ENCODE measurements at regions not wholly inside any gene's neighbourhood (a gene's known extent, or its start where the extent isn't known, plus 50 kb on each side); places are given as distances from the start of the nearest gene placed in this dataset.

DNA sequence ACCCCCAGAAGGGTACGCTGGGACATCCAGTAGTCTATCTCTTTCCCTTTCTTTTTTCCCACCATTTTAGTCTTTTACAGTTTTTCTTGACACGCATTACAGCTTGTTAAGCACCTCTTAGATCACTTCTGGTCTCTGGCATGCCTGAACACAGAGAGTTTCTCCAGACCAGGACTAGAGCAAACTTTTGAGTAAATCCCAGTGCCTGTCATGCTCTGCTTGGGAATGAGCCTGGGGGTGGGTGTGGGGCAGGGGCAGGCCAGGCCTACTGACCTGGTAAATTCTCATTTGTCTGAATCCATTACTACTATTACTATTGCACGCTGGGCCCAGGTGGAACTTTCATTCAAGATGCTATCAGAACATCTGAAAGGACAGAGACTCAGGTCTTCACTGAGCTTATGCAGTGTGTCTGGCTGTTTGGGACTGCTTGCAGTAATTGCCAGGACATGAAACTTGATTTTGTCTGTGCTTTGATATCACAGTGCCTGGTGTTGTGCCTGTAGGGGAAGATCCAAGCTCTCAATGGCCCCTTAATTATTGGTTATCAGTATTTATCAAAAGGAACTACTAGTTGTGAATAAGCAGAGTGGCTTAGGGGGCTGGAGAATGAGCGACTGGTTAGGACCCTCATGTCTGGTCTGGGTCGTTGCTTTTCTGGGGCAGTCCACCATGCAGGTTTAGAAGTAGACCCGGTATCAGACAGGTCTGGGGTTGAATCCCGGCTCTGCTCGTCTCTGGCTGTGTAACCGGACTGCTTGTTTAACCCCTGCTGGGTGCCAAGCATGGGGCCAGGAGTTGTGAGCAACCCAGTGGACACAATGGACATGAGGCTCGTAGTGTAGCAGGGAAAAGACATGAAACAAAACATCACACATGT is 196.1 kb upstream of the TLE3 start:
- DNase-seq, result no peak

DNA sequence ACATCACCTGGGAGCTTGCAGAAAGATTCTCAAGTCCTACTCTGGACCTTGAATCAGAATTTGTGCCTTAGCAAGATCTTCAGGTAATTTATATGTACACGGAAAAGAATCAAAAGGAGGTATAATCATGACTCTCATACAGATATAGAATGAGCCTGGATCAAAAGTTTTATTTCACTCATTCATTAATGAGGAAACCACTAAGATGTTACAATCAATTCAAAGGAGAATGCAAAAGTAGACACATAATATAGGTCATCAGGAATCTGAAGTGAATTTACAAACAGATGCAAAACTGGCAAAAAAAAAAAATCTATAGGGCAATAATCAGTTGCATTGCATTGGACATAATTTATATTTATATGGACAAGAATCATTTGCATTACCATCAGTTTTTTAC is 195.4 kb upstream of the TLE3 start:
- no peak for DNase-seq

DNA sequence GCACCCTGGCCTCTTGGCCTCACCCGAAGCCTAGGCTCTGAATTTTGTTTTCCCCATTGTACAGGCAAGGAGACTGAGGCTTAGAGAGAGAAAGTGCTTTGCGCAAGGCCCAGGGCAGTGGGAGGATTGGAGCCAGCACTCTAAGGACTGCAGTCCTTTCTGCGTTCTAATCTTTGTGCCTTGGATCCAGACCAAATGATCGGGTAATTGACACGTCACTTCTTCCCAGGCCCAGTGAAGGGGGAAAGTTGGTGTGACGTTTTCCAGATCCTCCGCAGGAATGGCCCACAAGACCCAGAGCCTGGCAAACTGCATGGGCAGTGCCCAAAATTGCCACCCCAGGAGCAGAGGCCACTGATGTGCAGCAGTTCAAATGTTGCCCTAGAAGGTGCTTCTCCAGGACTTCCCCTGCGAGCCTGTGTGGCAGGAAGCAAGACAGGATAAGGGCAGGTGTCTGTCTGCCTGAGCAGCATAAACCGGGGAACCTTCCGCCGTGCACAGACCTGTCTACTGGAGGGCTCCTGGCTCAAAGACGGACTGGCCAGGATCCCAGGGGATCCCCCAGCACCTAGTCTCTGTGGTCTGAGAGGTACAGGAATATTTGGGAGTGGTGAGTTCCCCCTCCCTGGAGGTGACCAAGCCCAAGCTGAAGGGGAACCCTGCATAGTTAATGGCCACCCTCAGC is 194.5 kb upstream of the TLE3 start:
- DNase-seq, result no peak

DNA sequence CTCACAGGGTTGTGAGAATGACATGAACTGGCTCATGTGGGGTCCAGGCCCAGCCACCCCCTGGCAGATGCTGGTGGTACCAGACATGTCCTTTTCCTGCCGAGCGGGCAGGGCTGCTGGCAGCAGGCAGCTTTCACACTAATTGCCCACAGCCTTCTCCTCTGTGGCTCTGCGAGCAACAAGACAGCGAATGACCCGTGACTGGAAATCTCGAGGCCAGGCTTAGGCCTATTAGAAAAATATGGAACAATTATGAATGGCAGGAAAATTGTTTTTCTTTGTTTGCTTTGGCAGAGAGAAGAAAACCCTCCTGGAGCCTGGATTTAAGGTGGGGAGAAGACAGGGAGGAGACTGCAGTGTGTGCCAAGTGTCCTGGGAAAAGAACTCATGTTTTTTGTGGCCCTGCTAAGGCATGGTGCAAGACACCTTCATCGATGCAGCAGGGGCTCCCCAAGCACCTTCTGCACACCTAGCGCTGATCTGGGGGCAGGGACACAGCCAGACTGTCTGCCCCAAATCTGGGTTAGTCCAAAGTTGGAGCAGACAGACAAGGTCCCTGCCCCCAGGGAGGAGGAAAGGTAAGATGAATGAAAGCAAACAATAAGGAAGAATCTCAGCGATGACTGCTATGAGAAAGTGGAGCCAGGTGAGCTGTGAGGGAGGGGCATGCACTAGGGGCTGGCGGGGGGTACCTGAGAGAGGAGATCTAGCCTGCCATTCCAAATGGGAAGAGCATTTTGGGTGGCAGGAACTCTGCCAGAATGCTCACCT is 193.8 kb upstream of the TLE3 start:
- DNase-seq, result no peak

DNA sequence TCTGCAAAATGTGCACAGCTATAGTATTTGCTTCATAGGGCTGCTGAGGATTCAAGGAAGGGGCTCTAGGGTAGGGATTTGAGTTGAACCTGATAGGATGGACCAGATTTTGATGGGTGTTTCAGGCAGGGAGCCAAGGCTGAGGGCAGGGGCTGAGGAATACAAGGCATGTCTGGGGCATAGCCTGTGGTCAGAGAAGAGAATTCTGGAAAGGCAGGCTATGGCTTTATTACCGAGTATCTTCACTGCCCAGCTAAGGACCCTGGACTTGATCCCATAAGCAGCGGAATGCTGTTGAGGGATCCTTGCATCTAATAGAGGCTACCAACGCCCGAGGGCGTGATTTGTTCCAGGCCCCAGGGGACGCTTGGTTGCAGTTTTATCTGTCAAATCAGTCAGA is 193.0 kb upstream of the TLE3 start:
- DNase-seq, result no peak

DNA sequence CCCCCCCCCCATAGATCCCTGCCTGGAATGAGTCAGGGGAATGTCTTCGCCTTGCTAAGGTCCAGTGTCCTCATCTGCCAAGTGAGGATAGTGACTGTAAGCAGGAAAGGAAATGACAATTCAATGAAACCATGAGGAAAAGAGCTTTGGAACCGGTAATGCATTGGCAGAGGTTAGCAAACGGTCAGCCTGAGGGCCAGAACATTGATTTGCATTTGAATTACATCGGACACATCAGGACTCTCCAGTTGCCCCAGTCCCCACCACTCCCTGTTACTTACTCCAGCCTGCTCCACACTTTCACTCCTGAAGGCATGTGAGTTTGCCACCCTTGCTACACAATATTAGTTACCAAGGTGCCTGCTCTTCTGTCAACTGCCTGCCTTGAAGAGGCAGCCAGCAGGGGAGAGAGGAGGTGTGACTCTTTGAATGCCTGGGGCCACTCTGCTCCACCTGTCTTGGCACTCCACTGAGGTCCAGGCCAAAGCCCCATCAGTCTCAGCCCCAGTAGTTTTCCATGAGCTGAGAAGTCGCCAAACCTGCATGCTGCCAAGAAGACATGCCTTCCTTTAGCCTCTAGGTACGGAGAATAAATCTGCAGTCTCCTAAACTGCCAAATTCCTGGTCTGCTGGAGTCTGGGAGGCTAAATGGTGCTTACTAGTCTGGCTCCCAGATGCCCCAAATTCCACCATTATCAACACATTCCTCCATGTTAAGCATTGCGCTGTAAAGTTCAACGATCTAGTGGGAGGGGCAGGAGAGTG is 191.7 kb upstream of the TLE3 start:
- DNase-seq, result no peak

DNA sequence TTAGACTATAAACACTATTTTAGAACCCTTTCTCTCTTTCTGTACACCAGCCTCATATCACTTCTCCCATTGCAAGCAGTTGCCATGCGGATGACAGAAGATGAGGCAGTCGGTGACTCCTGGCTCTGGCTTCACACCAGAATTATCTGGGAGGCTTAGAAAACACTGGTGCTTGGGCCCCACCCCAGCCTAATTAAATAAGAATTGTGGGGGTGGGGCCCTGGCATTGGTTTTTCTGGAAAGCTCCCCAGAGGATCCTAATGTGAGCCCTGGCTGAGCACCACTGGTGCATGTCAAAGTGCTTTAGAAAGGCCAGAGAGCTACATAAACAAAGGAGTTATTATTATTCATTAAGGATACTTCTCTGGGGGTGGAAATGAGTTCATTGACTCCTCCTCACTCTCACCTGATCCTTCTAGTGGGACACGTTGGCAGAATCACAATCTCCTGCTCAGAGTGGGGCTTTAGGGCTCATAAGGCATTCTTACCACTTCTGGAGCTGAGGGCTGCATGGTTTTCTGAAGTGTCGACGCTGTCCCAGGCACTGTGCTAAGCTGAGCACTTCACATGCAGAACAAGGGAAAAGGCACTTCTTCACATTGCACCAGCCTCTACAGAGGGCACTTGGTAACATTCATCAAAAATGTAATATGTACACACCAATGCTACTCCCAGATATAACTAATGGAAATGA is 188.5 kb upstream of the TLE3 start:
- DNase-seq, result no peak

DNA sequence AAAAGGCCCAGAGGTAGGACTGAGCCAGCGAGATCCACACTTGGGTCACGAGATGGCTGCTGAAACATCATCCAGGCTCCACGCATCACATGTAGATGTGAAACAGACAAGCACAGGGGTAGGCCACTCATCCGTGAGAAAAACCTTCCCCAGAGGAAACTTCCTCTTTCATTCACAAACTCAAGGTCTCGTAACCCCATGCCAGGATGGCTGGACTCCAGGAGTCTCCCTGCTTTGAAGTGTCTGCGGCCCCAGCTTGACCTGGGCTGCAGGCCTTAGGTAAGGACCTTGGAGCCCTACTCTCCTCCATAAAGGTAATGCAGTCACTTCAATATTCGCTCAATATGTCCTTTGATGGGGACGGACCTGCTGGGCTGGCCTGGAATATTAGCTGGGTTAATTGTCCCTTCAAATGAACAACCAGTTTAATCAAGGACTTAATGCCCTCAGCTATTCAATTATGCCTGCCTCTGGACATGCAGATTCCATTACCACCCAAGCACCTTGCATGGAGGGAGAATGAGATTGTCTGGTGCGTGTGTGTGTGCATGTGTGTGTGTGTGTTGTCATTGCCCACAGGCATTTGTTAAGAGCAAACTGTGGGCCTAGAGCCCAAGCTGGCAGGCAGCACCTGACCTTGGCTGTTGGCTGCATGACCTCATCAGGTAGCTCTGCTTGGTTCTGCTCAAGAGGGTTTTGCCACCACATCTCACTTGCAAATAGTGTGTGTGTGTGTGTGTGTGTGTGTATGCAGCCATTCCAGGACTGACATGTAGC is 186.9 kb upstream of the TLE3 start:
- DNase-seq, result no peak

DNA sequence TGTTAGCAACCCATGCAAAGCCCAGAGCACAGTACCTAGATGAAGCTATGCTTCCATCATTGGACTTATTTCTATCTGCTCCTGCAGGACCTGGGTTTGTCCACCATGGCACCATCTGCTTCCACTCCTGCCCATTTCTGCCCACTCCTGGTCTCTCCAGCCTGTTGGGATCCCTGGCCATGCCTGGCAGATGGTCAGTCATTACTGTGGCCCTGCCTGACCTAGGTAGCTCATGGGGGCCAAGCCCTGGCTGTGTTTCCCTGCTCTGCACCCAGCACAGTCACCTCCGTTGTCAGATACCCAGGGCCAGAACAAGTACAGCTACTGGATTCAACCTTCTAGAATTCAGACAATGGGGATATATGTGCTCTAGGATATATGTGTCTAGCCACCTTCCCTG is 185.8 kb upstream of the TLE3 start:
- DNase-seq, result no peak

DNA sequence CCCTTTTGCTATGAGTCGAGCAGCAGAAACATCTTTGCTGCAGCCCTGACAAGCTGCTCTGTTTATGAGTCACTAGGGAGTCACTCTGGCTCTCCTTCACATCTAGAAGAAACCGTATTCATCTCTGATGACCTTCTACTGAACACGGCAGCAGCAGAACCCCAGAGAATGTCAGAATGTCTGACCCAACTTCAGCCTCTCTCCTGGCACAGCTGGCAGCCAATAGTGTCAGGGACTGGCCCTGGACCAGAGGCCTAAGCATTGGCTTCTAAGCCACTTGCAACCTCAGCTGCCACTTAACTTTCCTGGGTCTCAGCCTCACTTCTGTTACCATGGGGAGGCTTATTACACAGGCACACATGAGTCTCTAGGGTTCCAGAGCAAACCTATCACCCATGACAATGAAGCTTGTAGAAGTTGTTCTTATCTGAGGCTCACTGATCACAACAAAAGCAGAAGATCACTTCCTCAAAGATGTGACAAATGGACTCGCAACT is 184.1 kb upstream of the TLE3 start:
- no peak for DNase-seq

DNA sequence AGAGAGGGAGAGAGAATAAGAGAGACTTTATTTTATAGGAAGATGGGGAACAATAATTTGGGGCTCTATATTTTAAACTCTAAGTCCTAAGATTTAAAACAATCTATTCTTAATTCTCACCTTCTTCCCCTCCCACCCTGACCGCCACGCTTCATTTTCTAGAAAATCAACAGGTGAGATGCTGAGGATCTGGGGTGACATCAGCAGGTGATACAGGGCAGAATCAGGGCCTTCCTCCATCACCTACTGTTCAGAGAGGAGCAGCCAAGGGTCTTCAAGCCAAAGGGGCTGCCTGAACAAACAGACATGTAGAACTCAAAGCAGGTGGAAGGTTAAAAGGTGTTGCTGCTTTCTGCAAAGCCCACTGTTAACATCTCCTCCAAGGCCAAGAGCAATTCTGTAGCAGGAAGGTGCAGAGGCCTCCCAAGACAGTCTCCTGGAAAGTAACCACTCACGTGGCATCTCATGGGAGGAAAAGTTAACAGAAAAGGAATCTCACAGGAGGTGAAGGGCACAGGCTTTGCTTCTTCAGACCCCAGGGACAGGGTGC is 183.6 kb upstream of the TLE3 start:
- no peak for DNase-seq

DNA sequence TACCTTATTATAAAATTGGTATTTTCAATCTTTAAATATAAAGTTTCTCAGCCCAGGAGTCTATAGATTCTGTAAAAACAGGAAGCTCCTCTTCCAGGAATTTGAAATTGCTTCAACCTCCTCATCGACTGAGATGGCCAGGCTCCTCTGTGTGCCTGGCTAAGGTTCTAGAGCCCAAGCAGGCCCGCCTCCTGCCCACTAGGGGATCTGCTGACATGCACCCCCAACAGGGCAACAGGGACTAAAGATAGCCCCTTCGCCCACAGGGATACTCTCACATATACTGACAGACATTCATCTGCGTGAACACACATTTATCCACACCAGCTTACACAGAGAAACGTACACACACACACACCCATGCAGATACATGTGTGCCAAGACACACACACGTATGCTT is 183.1 kb upstream of the TLE3 start:
- no peak for DNase-seq

DNA sequence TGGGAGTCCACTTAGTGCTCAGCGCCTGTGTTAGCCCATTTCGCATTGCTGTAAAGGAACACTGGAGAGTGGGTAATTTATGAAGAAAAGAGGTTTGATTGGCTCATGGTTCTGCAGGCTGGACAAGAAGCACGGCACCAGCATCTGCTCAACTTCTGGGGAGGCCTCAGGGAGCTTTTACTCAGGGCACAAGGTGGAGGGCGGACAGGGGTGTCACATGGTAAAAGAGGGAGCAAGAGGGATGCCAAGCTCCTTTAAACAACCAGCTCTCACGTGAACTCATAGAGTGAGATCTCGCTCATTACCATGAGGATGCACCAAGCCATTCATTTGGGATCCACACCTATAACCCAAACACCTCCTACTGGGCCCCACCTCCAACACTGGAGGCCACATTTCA is 181.4 kb upstream of the TLE3 start:
- no peak for DNase-seq

DNA sequence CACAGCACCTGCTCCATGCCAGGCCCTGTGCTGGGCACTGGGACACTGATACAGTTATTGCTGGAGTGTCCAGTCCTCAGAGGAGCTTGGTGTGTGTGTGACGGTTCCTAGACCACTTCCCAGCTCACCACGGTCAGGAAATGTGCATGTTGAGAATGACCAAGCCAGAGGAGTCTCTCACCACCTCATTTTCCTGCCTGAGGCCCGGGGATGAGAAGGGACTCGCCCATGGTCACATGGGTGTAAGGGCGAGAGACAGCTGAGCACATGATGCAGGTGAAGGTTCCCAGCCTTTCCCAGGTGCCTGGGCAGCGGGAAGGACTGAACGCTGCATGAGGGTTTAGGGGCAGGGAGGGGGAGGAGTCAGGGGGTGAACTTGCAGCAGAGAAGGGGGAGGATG is 180.9 kb upstream of the TLE3 start:
- DNase-seq, result no peak

DNA sequence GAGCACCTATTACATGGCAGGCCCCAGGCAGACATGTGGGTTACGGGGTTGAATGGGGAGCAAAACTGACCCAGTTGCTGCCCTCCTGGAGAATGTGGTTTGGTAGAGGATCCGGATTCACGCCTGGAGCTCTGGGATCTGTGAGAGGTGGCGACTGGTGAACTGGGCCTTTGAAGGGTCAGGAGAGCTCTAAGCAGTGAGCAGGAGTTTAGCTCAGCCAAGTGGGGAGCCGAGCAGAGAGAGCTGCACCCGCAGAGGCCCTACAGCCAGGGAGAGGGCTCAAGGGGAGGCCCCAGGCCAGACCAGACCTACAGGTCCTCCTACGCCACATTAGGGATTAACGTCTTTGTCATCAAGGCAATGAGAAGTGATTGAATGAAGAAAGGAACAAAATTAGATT is 179.8 kb upstream of the TLE3 start:
- DNase-seq, result no peak

DNA sequence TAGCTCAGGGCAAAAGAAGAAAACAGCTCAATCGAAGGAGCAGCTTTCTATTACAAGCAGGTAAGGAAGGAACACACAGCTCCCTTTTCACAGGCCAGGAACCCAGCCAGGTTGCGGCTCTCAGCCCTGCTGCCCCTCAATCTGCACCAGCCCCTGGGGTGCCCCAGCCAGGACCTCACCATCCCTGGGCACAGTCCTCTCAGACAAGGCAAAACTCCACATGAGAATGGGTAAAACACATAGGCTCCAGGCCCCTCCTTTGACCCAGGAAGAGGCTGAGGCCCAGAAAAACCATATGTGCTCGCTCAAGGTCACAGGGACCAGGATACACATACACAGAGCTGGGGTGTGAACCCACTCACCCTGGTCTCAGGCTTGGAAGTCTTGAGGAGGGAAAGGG is 178.7 kb upstream of the TLE3 start:
- DNase-seq, result no peak

DNA sequence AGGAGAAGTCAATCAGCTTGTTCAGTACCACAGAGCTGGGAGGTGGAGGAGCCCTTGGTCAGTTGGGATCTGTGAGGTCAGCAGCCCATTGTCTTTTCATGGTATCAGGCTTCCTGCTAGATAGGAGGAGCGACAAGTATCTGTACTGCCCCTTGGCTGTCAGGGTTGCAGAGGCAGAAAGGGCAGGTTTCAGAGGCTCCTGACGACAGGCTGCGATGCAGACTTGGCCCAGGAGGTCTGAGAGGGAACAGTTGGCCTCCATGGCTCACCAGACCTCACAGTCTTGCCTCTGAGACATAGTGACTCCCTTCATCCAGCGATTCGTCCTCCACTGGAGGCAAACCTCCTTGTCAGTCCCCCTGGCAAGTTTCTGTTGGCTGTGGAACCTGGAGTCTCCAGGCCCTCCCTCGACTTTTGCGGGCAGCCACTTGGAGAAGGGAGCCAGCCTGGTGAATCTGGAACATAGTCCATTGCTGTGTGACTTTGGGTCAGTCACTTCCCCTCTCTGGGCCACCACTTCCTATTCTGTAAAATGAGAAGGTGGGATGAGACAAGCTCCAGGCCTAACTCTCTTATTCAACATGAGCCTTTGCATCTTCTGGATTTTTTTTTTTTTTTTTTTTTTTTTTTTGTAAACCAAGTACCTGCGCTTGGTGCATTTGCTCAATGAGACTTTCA is 177.9 kb upstream of the TLE3 start:
- DNase-seq, result no peak

DNA sequence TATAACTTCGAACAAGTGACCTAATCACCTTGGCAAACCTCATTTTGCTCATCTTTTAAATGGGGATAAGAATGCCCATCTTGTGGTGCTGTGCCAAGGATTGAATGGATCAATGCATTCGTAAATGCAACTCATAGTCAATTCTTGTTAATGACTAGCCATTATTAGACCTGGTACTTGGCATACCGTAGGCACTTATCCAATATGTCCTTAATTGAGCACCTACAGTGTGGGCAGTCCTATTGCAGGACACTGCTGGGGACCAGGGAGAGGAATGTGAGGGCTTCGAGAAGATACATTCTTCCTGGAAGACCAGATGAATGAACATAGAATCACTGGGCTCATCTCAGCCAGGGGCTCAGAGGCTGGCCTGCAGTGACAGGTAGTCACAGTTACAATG is 177.2 kb upstream of the TLE3 start:
- DNase-seq, result no peak

DNA sequence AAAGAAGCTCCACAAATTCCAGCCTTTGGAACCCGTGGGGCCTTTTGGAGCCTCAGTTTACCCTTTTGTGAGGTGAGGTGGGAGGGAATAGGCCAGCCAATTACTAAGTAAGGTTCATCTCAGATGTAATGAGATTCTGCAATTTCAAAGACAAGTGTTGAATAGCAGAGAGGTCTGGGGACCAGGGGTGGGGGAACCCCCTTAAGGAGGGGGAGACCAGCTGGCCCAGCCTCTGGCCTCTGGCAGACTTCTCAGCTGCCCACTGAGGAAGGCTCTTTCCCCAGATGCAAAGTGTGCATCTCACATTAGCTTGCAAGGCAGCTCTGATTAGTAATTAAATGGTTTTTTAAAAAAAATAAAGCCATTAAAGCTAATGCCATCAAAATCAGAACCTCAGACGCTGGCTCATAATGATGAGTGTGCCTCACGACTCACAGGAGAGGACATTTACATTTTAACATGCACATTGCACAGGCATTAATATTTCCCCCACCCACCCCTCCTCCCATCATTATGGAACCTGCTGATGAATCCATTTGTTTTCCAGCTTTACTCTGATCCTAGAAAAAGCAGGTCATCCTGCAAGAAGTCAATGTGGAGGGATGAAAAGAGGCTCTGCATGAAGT is 176.7 kb upstream of the TLE3 start:
- DNase-seq, result no peak

DNA sequence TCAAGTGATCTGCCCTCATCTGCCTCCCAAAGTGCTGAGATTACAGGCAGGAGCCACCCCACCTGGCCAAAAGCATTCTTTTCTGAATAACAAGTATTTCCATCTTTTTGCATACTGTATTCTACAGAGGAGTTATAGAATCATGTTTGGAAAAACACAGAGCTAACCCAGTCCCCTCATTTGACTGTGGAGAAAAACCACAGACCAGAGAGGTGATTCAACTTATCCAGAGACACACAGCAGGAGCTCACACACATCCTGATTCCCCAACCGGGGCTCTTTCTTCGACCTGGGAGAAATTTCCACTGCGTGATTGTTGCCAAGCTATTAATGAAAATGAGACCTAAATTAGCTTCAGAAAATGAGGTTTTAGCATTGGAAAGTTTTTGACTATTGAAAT is 176.1 kb upstream of the TLE3 start:
- no peak for DNase-seq
